GM19463 (cell line): ENCODE measurements at regions not wholly inside any gene's neighbourhood (a gene's known extent, or its start where the extent isn't known, plus 50 kb on each side); places are given as distances from the start of the nearest gene placed in this dataset.

Experiments used
- ATAC-seq: cut with Tn5 transposase; IDR thresholded peaks from one replicate; pipeline ENCODE4 v1.9.1; 2021; ENCODE audit warnings: mild to moderate bottlenecking, moderate library complexity; ENCODE audit not compliant: unreplicated experiment

DNA sequence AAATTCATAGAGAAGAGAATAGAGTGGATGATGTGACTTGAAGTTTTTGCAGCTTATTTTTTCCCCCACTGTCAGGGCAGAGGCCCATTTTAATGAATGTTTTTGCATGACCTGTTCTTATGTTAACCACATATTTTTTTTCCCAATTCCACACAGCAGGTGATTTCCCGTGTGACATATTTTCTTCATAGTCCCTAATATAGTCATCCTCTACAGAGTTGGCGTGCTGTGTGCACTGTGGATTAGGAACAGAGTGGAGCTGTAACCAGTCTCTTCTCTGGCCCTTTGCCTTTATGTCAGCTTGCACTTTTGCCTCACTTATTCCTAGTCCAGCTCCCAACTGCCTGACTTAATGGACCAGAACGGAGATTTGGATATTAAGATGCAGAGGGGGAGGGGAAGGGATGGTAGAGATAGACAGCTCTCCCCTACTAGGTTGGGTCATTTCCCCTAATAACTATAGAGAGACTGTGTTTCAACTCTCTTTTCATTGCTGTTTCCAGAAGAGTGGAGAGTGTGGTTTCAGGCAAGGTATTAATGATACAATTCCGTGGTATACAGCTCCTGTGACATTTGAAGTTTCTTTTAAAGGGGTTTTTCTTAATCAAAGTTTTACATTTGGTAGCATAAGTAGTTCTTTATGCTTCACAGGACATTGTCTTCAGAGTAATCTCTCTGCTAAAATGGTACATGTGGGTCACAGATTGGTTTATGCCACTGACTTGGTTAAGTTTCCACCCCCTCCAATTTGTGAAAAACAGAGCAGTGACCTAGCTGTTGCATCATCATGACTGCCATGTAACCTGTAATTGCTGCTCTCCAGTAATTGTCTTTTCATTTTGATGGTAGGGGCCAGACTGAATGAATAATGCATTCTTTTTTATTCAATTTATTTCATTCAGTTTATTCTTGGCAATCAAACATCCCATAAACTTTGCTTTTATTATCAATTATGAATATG is 161.3 kb downstream of the HAUS1 start:
- no peak for ATAC-seq

DNA sequence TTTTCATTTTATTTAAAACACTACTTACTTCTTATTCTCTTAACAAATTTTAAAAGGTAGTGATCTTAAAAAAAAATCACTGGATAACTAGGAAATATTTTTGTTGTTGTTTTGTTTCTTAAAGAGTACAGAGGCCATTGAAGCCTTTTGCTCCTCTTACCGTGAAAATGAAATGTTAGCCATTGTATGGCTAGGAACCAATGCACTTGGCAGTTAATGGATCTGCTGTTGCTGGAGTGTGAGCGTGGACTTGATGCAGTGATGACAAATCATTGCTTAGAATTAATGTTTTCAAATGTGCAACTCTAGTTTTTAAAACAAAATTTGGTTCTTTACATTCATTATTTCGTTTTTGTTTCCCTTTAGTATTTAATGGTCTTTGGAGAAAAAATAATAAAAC is 162.3 kb downstream of the HAUS1 start:
- no peak for ATAC-seq

DNA sequence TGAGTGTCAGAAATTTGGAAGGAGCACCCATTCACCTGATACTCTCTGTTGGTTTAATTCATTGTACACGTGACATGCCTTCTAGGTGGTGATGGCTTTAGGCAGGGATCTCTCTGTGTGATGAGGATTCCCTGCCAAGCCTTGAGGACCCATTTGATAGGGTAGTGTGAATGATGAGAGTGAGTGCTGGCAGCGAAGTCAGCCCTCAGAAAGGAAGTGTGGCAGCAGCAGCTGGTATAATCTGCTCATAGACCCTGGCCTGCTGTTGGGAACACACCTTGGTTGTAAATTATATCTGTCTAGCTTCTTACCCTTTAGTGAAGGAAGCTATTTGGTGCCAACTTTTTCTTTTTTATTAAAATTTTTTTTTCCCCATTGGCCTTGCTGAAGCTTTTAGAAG is 164.5 kb downstream of the HAUS1 start:
- ATAC-seq, result no peak

DNA sequence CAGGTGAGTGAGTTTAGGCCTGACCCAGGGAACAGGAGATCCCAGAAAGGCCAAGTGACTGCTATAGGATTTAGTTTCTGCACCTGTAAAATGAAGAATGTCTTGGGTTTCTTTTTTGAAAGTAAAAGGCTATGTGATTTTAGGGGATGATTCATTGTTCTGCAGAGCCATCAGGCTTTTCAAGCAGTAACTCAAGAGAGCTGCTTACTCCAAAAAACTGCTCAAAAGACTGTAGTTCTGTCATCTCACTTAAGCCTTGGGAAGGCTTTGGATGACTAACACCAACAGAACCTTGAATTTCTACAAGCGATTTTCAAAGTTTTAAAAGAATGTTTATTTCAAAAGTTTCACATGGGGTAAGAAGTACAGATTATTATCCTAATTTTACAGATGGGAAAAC is 165.1 kb downstream of the HAUS1 start:
- no peak for ATAC-seq

DNA sequence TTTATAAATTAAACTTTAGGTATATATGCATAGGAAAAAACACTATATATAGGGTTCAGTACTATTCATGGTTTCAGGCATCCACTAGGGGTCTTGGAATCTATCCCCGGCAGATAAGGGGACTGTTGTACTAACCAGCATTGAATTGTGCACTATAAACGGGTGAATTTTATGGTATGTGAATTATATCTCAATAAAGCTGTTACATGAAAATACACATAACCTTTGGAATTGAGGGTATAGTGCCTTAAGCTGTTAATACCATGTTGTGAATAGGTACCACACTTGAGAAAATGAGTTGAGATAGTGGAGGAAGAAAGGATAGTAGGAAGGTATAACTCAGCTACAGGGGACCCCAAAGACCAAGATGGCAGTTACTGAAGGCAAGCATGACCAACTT is 167.3 kb downstream of the HAUS1 start:
- ATAC-seq, result no peak

DNA sequence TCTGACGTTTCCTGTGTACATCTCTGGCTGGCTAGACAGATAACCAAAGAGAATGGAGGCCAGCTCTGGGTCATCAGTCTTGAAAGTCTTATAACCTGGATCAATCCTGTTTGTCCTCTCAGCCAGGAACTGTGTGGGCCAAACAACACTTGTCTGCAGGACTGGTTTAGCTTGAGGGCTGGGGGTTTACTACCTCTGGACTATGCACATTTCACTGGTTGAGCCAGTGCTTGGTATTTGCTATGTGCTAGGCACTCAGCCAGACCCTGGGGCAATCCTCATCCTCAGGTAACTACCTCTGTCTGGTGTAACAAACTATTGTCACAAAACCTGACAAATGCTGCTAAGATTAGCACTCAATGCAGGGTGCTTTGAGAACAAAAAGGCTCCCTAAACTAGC is 169.7 kb downstream of the HAUS1 start:
- ATAC-seq, result no peak

DNA sequence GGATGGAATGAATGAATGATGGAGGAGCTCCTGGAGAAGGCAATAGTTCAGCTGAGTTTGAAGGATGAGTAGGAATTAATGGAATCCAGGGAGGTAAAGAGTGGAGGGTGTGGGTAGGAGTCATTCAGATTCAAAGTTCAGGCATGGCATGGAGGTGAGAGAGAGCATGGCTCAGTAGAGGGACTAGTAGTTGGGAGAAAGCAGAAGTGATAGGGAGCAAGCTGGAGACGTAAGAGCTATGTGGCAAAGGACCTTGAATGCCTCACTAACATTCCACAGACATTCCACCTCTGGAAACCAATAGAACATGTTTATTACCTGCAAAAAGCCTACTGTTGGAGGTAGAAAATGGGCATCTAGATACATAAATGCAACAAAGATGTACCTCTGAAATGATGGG is 170.1 kb downstream of the HAUS1 start:
- ATAC-seq, result no peak

DNA sequence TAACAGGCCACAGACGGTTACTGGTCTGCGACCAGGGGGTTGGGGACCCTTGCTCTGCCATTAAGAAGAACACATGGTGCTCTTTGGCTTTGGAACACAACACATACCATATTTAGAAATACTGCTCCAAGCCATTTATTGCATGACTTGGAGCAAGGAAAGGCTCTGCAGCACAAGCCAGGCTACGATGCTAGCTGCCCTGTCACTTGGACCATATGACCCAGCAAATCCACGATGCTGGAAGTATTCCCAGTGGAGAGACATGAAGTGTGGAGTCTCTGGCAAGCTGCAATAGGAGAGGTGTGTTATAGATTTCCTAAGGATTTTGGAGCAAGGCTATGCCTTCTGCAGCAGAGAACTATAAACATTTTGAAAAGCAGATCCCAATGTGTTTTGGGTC is 171.2 kb downstream of the HAUS1 start:
- ATAC-seq, result no peak

DNA sequence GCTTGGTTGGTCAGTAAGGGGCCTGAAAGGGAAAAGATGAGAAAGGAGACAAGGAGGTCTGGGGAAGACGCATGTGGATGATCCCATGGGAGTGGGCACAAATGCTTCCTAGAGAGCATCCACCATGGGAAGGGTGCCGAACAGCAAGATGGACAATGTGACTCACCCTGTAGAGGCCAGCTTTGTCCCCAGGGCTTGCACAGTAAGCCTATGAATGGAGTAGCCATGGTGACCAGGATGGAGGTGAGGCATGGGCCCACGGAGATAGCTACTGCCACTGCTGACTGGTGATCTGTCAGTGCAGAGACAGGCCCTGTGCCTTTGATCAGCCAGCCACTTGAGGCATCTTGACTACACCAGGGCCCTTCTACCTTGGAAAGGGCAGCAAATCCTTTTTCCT is 172.6 kb downstream of the HAUS1 start:
- ATAC-seq, result no peak

DNA sequence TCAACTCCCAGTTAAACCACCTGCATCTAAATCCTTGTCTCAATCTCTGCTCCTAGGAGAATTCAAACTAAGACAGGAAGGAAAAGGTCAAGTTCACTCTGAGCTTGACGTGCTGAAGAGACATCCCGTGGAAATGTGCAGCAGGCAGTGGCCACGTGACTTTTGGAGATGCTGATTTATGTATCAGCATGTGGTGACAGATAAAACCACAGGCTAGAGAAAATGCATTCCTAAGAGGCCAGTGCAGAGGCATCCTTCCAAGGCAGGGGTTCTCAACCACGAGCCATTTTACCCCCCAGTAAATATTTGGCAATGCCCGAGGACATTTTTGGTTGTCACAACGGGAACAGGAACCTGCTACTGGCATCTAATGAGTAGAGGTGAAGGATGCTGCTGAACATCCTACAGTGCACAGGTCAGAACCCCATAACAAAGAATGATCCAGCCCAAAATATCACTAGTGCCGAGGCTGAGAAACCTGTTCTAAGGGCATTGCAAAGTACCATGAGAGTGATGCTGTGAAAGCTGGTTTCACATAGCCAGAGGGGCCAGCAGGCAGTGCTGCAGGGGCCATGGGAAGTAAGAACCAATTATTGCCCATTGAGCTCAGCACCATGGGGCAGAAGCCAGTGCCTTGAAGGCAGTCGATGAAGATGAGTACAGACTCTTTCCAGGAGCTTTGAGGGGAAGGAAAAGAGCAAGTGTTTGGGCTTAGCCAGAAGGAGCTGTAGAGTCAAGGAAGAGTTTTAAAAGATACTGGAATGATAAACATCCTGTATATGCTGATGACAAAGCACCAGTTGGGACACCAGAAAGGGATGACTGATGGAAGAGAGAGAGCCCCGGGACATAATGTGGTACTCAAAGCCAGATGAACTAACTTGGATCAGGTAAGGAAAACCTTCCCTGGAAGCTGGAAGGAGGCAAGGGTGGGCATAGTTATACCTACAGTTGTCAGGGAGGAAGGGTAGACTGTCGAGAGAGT is 174.6 kb downstream of the HAUS1 start:
- ATAC-seq, result no peak

DNA sequence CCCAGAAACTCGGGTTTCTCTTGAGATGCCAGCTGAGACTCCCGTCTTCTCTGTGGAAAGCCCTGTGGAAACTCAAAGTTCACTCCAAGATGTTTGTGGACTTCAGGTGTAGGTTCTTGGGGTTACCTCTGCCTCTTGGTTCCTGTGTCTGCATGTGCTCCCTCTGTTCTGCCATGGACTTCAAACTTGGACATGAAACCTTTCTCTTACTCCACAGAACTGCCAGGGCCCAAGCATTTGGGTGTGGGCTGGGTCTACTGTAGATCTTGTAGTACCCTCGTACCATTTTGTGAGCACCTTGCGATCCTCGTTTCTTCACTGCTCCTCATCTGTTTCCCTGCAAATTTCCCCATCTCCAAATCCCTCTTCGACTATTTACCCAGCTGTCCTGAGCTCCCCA is 175.5 kb downstream of the HAUS1 start:
- no peak for ATAC-seq

DNA sequence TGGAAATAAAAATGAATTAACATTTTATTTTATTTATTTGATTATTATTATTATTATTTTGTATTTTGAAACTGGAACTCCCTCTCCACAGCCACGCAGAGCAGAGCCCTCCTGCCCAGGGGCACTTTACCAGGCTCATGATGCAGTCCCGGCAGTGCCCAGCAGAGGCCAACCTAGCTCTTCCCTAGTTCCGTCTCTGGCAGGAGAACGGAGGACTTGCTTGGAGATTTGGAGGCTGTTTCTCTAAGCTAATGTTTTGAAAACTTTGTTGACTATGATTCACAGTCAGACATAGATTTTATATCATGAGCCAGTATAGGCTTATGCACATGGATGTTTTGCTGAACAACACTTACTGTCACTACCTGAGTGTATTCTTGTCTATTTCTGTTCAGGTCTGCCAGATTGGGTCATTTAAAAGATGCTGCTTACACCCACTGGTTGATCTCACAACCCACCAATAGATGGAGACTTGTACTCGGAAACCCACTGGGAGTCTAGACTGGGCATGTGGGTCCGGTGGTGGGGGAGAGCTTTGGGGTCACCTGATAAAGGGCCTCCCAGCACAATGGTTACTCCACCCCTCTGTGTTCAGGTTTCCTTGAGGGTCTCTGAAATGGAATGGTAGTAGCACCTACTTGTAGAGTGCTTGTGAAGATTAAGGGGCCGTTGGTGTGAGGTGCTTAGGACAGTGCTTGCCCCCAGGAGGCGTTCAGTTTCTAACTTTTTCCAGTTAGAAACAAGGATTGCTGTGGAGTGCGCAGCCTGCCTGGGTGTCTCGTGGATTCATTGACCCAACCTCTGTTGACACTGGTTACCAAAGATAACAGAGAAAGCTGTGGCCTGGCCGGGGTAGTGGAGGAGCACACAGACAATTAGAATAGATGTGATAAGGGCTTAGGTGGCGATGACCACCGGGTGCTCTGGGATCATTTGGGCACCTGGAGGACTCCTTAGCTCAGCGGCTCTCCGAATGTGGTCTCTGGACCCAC is 177.3 kb downstream of the HAUS1 start:
- no peak for ATAC-seq

DNA sequence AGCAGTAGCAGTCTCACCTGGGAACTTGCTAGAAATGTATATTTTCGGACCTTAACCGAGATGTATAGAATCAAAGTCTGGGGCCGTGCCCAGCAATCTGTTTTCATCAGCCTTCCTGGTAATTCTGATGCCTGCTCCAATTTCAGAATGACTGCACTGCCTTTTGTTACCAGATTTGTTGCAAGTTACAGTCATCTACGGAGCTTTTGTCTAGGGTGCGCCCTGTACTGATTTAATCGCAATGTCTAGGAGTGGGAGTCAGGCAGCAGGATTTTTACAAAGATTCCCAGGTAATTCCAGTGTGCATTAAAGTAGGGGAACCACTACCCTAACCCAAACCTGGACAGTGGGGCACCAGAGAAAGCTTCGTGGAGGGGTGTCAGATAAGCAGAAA is 178.0 kb downstream of the HAUS1 start:
- ATAC-seq, result no peak

DNA sequence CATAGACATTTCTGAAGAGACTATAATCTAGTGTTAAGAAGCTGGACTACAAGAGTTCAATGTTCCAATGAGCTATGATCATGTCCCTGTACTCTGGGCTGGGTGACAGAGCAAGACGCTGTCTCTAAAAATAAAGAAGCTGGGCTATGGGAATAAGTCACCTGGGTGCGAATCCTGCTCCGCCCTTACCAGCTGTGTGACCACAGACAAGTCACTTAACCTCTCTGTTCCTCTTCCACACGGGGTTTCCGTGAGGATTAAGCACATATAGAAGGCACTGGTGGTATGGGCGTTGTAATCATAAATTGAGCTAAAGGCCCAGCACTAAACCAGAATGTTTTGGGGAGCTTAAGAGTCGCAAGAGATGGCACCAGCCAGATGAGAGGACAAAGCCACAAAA is 178.5 kb downstream of the HAUS1 start:
- ATAC-seq, result no peak

DNA sequence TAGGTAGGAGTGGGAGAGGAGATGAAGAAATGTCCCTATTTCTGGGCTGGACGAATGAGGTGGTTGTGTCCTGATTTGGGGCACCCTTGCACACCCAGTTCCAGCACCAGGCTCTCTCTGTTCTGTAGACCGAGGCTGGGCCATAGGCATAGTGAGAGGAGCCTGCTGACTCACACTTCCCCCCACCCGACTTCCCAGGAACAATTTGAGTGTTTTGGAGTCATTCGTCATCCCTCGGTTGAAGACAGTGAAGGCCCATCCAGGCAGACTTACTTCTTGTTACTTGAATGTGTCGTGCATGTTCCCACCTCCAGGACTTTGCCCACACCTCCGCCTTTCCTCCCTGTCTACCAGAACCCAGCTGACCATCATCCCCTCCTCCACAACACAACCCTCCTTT is 179.1 kb downstream of the HAUS1 start:
- ATAC-seq, result no peak

DNA sequence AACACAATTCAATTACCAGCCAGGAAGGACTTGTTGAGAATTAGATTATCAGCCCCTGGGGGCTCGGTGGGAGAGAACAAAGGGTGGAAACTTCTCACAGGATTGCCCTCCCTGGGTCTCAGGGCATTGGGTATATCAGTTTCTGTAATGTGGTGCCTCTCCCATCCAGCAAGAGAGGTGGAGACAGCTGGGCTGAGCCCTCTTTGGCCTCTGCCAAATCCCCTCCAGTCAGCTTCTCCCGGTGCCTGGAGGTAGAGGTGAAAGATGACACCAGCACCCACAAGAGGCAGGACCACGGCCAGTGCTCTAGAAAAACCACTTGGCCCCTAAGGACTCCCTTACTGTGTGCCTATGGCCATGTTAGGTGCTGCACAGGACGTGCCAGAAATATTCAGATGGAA is 179.7 kb downstream of the HAUS1 start:
- ATAC-seq, result no peak

DNA sequence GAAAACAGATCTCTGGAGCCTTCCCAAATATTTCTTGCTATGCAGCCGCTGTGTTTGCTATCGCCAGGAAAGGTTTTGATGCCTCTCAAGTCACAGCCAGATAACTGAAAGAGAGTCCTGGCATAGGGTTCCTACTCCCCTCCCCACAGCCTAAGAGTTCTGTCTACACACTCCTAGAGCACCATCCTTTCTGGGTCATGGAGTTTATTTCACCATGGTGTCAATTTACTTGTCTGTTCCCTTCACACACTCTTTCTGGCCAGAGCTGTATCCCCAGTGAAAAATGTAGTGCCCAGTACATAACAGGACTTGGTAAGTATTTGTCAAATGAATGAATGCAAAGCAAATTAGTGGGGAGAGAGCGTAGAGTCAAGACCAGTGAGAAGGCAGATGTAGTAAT is 185.3 kb downstream of the HAUS1 start:
- ATAC-seq, result no peak

DNA sequence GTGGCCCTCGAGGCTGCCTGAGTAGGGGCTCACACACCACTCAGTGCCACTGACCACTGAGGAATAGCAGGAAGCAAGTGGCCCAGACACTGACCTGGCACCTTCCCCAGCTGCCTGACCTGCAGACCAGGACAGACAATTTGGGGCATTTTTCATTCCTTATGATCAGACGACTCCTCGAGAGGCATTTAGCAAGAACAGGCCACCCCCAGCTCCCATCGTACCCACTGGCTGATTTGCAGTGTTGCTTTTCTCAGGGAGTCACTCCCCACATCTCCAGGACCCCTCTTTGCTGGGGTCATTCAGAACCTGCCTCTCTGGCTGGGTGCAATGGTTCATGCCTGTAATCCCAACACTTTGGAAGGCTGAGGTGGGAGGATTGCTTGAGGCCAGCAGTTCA is 185.7 kb downstream of the HAUS1 start:
- no peak for ATAC-seq

DNA sequence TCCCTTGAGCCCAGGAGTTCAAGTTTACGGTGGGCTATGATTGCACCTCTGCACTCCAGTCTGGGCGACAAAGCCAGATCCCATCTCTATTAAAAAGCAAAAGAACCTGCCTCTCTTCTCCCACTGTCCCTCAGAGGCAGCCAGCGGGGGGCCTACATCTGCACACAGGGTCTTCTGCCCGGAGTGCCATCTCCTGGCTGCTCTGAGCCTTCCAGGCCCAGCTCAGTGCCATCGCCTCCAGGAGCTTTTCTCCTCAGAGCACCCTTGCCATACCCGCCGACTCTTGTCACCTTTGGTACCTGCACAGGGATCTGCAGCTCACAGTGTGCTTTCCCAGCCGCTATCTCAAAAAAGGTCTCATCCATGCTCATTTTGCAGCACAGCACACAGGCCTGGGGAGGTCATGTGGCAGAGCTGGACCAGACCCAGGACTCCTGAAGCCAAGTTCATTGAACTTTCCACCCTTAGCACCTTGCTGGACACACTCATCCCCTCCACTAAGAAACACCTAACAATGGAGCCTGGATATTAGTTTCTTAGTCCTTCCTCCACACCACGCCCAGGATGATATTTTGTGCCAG is 186.3 kb downstream of the HAUS1 start:
- no peak for ATAC-seq

DNA sequence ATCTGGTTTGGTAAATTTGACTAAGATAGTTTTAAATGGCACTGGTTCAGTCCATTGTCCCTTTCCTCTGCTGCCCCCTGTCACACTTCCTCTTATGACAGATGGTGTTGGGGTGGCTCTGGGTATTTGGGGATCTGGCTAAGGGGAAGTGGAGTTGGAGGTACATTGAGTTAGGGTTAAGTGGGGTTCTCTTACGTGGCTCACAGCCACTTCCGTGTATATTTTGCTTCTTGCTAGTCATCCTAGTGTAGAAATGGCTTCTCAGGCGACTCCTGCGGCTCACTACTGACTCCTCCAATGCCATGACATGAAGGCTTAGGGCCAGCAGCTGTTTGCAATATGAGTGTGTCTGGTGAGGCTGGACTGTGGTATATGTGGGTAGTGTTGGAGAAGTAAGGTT is 187.0 kb downstream of the HAUS1 start:
- ATAC-seq, result no peak
